ENCODE measurements at regions not wholly inside any gene's neighbourhood (a gene's known extent, or its start where the extent isn't known, plus 50 kb on each side); places are given as distances from the start of the nearest gene placed in this dataset.
"Not testable (repeated sequence)": the region's sequence is repeated elsewhere in the genome, so short reads cannot be mapped to it uniquely, and the experiment has no call there.

DNA sequence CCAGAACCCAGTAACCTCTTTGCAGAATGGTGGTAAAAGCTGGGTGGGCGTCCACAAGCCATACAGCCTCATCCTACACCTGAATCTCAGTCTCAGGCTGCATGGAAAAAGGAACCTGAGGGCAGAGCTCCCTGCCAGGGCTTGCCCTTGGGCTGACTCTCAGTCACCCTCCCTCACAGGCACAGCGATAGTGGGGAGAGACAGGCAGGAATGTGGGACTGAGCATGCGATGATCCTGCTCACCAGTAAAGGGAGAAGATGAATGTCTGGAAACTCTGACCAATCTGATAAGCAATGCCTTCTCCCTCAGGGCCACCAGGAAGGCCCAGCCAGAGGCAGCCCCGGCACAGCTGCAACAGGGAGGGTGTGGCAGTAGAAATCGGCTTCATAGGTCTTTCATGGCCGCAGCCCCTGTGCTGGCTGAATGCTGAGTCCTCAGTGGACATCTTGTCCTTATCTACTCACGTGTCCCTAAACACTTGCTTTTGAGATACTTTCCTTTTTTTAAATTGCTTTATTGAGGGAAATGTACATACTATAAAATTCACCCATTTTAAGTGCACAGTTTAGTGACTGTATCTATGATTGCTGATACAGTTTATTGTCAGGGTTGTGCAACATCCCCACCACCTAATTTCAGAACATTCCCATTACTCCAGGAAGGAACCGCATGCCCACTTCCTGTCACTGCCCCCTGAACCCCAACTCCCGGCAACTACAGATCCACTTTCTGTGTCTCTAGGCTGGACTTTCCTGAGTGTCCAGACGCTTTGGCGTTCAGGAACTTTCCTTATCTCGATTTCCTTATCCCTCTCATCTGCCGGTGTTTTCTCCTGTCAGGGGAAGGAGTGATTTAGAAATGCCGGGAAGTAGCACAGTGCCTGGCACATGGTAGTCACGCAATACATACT lies 258.1 kb downstream of the PCNX1 start:
- H3K9me3 ChIP-seq = no peaks in the 10 kb centered on the region
- H3K4me1 ChIP-seq = peaks cover 33% of the 10 kb centered on the region
- H3K27ac ChIP-seq = peak overlapping the region in 3 of 4 donors; percentile 44 to 83 (median 73)
- no peak overlapping the region for H3K4me3 ChIP-seq
- DNase-seq (peak in 3 of 4 donors; percentile 13 to 19 (median 17)), ATAC-seq (peak; percentile 68)
- intact Hi-C loops (cut with DNase I) = no loop called here
- H3K27me3 ChIP-seq = no peaks in the 10 kb centered on the region
- TF ChIP-seq, protein P1, sequence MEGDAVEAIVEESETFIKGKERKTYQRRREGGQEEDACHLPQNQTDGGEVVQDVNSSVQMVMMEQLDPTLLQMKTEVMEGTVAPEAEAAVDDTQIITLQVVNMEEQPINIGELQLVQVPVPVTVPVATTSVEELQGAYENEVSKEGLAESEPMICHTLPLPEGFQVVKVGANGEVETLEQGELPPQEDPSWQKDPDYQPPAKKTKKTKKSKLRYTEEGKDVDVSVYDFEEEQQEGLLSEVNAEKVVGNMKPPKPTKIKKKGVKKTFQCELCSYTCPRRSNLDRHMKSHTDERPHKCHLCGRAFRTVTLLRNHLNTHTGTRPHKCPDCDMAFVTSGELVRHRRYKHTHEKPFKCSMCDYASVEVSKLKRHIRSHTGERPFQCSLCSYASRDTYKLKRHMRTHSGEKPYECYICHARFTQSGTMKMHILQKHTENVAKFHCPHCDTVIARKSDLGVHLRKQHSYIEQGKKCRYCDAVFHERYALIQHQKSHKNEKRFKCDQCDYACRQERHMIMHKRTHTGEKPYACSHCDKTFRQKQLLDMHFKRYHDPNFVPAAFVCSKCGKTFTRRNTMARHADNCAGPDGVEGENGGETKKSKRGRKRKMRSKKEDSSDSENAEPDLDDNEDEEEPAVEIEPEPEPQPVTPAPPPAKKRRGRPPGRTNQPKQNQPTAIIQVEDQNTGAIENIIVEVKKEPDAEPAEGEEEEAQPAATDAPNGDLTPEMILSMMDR (IDR thresholded peaks at IDR 0.05) = peak in 1 of 7 experiments; percentile 12
- TF ChIP-seq POLR2A (IDR thresholded peaks at IDR 0.05) = no peak
- 27 to 33% methylated on average over 15 of the region's 15 CpGs for WGBS, 2 donors
- H3K36me3 ChIP-seq (replicated peaks in 1 of 2; ENCODE audit: insufficient read depth in 1 of 2, low read depth in 2 of 2) = no peaks in the 10 kb centered on the region

DNA sequence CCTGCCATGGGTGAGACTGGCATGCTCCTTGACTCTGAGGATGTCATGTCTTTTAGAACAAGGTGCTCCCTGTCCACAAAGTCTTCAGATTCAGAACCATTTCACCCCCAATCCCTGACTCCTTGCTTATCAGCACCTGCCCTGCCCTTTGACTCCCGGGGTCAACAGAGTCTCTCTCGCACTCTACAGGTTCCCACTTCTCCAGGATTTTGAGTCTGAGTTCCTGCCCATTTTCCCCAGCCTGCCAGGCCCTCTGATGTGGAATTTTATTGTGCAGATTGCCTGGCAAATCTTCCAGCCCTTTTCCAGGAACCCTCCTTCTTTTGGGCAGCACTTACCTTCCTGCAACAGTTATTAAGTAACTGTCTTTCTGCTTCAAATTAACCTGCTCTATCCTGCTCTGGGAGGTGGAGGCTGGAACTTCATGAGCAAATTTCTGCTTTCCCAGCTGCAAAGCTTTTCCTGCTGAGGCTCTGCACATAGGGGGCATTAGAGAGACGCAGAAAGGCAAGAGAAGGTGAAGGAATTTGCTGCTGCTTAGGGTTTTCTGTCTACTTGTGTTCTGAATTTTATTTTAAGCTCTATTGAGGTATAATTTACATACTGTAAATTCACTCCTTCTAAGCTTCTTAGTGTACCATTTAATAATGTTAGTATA lies 259.1 kb downstream of the PCNX1 start:
- intact Hi-C loops (cut with DNase I) = no loop called here
- ATAC-seq (peak; percentile 27), DNase-seq (peak in 3 of 4 donors; percentile 28 to 61 (median 51))
- Histone ChIP-seq H3K36me3 (replicated peaks in 1 of 2; ENCODE audit: insufficient read depth in 1 of 2, low read depth in 2 of 2) (no peaks in the 10 kb centered on the region), H3K4me3 (no peak overlapping the region), H3K4me1 (peaks cover 33% of the 10 kb centered on the region), H3K27ac (peak overlapping the region in 3 of 4 donors; percentile 44 to 83 (median 73)), H3K9me3 (no peaks in the 10 kb centered on the region), H3K27me3 (no peaks in the 10 kb centered on the region)
- TF ChIP-seq, protein P1 (IDR thresholded peaks at IDR 0.05) = peak in 5 of 7 experiments; percentile 33 to 78 (median 46)
- no peak for TF ChIP-seq POLR2A (IDR thresholded peaks at IDR 0.05)
- WGBS, 2 donors = 36% methylated on average over 3 of the region's 3 CpGs

DNA sequence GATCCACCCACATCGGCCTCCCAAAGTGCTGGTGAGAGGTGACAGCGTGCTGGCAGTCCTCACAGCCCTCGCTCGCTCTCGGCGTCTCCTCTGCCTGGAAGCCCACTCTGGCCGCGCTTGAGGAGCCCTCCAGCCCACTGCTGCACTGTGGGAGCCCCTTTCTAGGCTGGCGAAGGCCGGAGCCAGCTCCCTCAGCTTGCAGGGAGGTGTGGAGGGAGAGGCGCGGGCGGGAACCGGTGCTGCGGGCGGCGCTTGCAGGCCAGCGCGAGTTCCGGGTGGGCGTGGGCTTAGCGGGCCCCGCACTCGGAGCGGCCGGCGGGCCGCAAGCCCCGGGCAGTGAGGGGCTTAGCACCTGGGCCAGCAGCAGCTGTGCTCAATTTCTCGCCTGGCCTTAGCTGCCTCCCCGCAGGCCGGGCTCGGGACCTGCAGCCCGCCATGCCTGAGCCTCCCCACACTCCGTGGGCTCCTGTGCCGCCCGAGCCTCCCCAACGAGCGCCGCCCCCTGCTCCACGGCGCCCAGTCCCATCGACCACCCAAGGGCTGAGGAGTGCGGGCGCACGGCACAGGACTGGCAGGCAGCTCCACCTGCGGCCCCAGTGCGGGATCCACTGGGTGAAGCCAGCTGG lies 260.2 kb downstream of the PCNX1 start:
- intact Hi-C loops (cut with DNase I); H3K27me3 ChIP-seq; H3K36me3 ChIP-seq (replicated peaks in 1 of 2; ENCODE audit: insufficient read depth in 1 of 2, low read depth in 2 of 2); DNase-seq; ATAC-seq; H3K4me3 ChIP-seq; H3K9me3 ChIP-seq: not testable (repeated sequence)
- WGBS, 2 donors = 93 to 97% methylated on average over 6 to 48 of the region's 48 CpGs
- Histone ChIP-seq H3K27ac (peak overlapping the region in 2 of 4 donors; percentile 22 to 36), H3K4me1 (peaks cover 33% of the 10 kb centered on the region)

DNA sequence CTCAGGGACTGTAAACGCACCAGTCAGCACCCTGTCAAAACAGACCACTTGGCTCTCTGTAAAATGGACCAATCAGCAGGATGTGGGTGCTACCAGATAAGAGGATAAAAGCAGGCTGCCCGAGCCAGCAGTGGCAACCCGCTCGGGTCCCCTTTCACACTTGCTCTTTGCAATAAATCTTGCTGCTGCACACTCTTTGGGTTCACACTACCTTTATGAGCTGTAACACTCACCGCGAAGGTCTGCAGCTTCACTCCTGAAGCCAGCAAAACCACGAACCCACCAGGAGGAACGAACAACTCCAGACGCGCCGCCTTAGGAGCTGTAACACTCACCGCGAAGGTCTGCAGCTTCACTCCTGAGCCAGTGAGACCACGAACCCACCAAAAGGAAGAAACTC lies 260.9 kb downstream of the PCNX1 start:
- ATAC-seq; DNase-seq; H3K27me3 ChIP-seq; H3K4me3 ChIP-seq; intact Hi-C loops (cut with DNase I); H3K27ac ChIP-seq; H3K36me3 ChIP-seq (replicated peaks in 1 of 2; ENCODE audit: insufficient read depth in 1 of 2, low read depth in 2 of 2); H3K9me3 ChIP-seq: not testable (repeated sequence)
- 57 to 84% methylated on average over 11 to 14 of the region's 14 CpGs for WGBS, 2 donors
- H3K4me1 ChIP-seq = peaks cover 33% of the 10 kb centered on the region

DNA sequence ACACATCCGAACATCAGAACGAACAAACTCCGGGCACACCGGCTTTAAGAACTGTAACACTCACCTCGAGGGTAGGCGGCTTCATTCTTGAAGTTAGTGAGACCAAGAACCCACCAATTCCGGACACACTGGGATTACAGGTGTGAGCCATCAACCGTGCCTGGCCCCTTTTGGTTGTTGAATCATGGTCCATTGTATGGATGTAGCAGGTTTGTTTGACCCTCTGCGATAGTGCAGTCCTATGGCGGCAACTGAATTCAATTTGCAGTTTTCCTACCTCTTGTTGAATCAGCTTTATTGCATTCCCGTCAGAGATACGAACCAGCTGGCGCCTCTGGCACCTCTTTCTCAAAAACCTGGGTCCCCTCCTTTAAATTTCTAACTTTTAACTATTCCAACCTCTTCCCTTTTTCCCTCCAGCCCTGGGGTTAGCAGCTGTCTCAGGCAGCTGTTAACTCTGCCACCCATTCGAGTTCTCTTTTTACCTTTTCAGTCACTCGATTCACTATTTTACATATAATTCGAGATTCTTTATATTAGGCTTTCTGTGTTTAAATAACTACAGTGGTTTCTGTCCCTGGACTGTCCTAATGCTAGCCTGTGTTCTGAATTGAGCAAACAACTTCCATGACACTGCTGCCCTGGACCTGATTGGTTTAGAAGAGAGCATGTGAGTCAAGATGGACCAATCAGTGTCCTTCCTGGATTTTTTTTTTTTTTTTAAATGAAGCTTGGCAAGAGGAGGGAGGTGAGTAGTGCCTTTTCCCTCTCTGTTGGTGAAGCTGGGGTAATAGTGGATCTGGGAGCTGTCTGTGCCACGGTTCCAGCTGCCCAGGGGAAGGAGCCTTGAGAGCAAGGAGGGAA lies 261.5 kb downstream of the PCNX1 start:
- DNase-seq = no peak
- Histone ChIP-seq H3K9me3 (no peaks in the 10 kb centered on the region), H3K4me3 (no peak overlapping the region), H3K4me1 (peaks cover 26% of the 10 kb centered on the region), H3K27me3 (no peaks in the 10 kb centered on the region), H3K36me3 (replicated peaks in 1 of 2; ENCODE audit: insufficient read depth in 1 of 2, low read depth in 2 of 2) (no peaks in the 10 kb centered on the region), H3K27ac (no peak overlapping the region)
- TF ChIP-seq POLR2A (IDR thresholded peaks at IDR 0.05) = no peak
- TF ChIP-seq, protein P1 (IDR thresholded peaks at IDR 0.05) = no peak
- ATAC-seq = no peak
- WGBS, 2 donors = 74 to 78% methylated on average over 15 to 17 of the region's 17 CpGs
- intact Hi-C loops (cut with DNase I) = no loop called here

Measured in body of pancreas (tissue), 4 donors.